ENCODE measurements at regions not wholly inside any gene's neighbourhood (a gene's known extent, or its start where the extent isn't known, plus 50 kb on each side); places are given as distances from the start of the nearest gene placed in this dataset.
"Not testable (repeated sequence)": the region's sequence is repeated elsewhere in the genome, so short reads cannot be mapped to it uniquely, and the experiment has no call there.

- no peak for TF ChIP-seq CTCF (IDR thresholded peaks at IDR 0.05)
- H3K27me3 ChIP-seq (ENCODE audit: control insufficient read depth, insufficient read depth, low read length) = no peaks in the 10 kb centered on the region
- no peaks in the 10 kb centered on the region for H3K79me2 ChIP-seq
- no peak overlapping the region for H3K4me3 ChIP-seq (ENCODE audit: low read depth, low read length)
- H3K9ac ChIP-seq = no peak overlapping the region
- no peak overlapping the region for H3K4me2 ChIP-seq (ENCODE audit: low read length)
- no peak overlapping the region for H3K27ac ChIP-seq
- no peaks in the 10 kb centered on the region for H3K36me3 ChIP-seq (ENCODE audit: control insufficient read depth, insufficient read depth, low read length)
- no peaks in the 10 kb centered on the region for H3K4me1 ChIP-seq
- no peak overlapping the region for H2AFZ ChIP-seq
- no peaks in the 10 kb centered on the region for H3K9me3 ChIP-seq (ENCODE audit: control insufficient read depth, low read length)
Measured at GRCh38 chr1:220966881-220967611, 87.8 kb downstream of the HLX start.

GRCh38 chr1:220967911-220968310, 88.7 kb downstream of the HLX start:
- no peak overlapping the region for H3K4me3 ChIP-seq (ENCODE audit: low read depth, low read length)
- H3K79me2 ChIP-seq = no peaks in the 10 kb centered on the region
- H3K4me2 ChIP-seq (ENCODE audit: low read length) = no peak overlapping the region
- no peaks in the 10 kb centered on the region for H3K27me3 ChIP-seq (ENCODE audit: control insufficient read depth, insufficient read depth, low read length)
- no peaks in the 10 kb centered on the region for H3K4me1 ChIP-seq
- no peak for TF ChIP-seq CTCF (IDR thresholded peaks at IDR 0.05)
- no peaks in the 10 kb centered on the region for H3K9me3 ChIP-seq (ENCODE audit: control insufficient read depth, low read length)
- no peaks in the 10 kb centered on the region for H3K36me3 ChIP-seq (ENCODE audit: control insufficient read depth, insufficient read depth, low read length)
- H3K27ac ChIP-seq = no peak overlapping the region
- no peak overlapping the region for H2AFZ ChIP-seq
- H3K9ac ChIP-seq = no peak overlapping the region

GRCh38 chr1:220969281-220969680, 90.0 kb downstream of the HLX start:
- not testable (repeated sequence) for H3K4me1 ChIP-seq; H3K9me3 ChIP-seq (ENCODE audit: control insufficient read depth, low read length); H3K27me3 ChIP-seq (ENCODE audit: control insufficient read depth, insufficient read depth, low read length); H3K79me2 ChIP-seq; H2AFZ ChIP-seq; H3K4me2 ChIP-seq (ENCODE audit: low read length); H3K4me3 ChIP-seq (ENCODE audit: low read depth, low read length); H3K9ac ChIP-seq; H3K27ac ChIP-seq; H3K36me3 ChIP-seq (ENCODE audit: control insufficient read depth, insufficient read depth, low read length)

- Histone ChIP-seq H3K9me3 (ENCODE audit: control insufficient read depth, low read length) (no peaks in the 10 kb centered on the region), H3K36me3 (ENCODE audit: control insufficient read depth, insufficient read depth, low read length) (no peaks in the 10 kb centered on the region), H3K27me3 (ENCODE audit: control insufficient read depth, insufficient read depth, low read length) (no peaks in the 10 kb centered on the region), H2AFZ (no peak overlapping the region), H3K4me3 (ENCODE audit: low read depth, low read length) (no peak overlapping the region), H3K9ac (no peak overlapping the region), H3K4me1 (no peaks in the 10 kb centered on the region), H3K27ac (no peak overlapping the region), H3K79me2 (no peaks in the 10 kb centered on the region), H3K4me2 (ENCODE audit: low read length) (no peak overlapping the region)
- no peak for TF ChIP-seq CTCF (IDR thresholded peaks at IDR 0.05)
Measured at GRCh38 chr1:220970311-220970710, 91.1 kb downstream of the HLX start.

GRCh38 chr1:220971221-220971620, 92.0 kb downstream of the HLX start:
- Histone ChIP-seq H3K27me3 (ENCODE audit: control insufficient read depth, insufficient read depth, low read length) (no peaks in the 10 kb centered on the region), H3K4me3 (ENCODE audit: low read depth, low read length) (no peak overlapping the region), H3K79me2 (no peaks in the 10 kb centered on the region), H3K36me3 (ENCODE audit: control insufficient read depth, insufficient read depth, low read length) (no peaks in the 10 kb centered on the region), H2AFZ (no peak overlapping the region), H3K9me3 (ENCODE audit: control insufficient read depth, low read length) (no peaks in the 10 kb centered on the region), H3K9ac (no peak overlapping the region), H3K27ac (no peak overlapping the region), H3K4me2 (ENCODE audit: low read length) (no peak overlapping the region), H3K4me1 (no peaks in the 10 kb centered on the region)
- no peak for TF ChIP-seq CTCF (IDR thresholded peaks at IDR 0.05)
